Muscle of arm (tissue), 1 donor: ENCODE measurements at regions not wholly inside any gene's neighbourhood (a gene's known extent, or its start where the extent isn't known, plus 50 kb on each side); places are given as distances from the start of the nearest gene placed in this dataset.

ENCODE experiments used
- DNase-seq: peaks from one replicate; pipeline ENCODE4 v3.0.0-alpha.2; 2013

- DNase-seq: peak; percentile 55
Observed at GRCh38 chr18:10057894-10058791, 144.3 kb downstream of the VAPA start.

- no peak for DNase-seq
Observed at GRCh38 chr18:10059610-10060468, 146.0 kb downstream of the VAPA start.

GRCh38 chr18:10060469-10060782, 146.6 kb downstream of the VAPA start:
- no peak for DNase-seq

- DNase-seq: no peak
Observed at GRCh38 chr18:10060841-10061240, 147.0 kb downstream of the VAPA start.

GRCh38 chr18:10061566-10062140, 147.8 kb downstream of the VAPA start:
- no peak for DNase-seq

- no peak for DNase-seq
Observed at GRCh38 chr18:10062302-10063300, 148.8 kb downstream of the VAPA start.

- no peak for DNase-seq
Observed at GRCh38 chr18:10063489-10063888, 149.7 kb downstream of the VAPA start.

GRCh38 chr18:10064267-10064666, 150.5 kb downstream of the VAPA start:
- DNase-seq: no peak

GRCh38 chr18:10065296-10065695, 151.5 kb downstream of the VAPA start:
- DNase-seq: no peak

- no peak for DNase-seq
Observed at GRCh38 chr18:10067670-10068659, 154.1 kb downstream of the VAPA start.

GRCh38 chr18:10068766-10069567, 155.2 kb downstream of the VAPA start:
- DNase-seq: no peak

GRCh38 chr18:10070561-10071000, 156.8 kb downstream of the VAPA start:
- no peak for DNase-seq

GRCh38 chr18:10072671-10073175, 158.9 kb downstream of the VAPA start:
- no peak for DNase-seq

GRCh38 chr18:10074110-10074509, 160.3 kb downstream of the VAPA start:
- no peak for DNase-seq

GRCh38 chr18:10074728-10075127, 160.9 kb downstream of the VAPA start:
- DNase-seq: no peak

- DNase-seq: no peak
Observed at GRCh38 chr18:10076502-10077030, 162.8 kb downstream of the VAPA start.

- no peak for DNase-seq
Observed at GRCh38 chr18:10077986-10078385, 164.2 kb downstream of the VAPA start.

GRCh38 chr18:10080372-10080771, 166.6 kb downstream of the VAPA start:
- DNase-seq: no peak

- no peak for DNase-seq
Observed at GRCh38 chr18:10081492-10081891, 167.7 kb downstream of the VAPA start.
